ENCODE measurements at regions not wholly inside any gene's neighbourhood (a gene's known extent, or its start where the extent isn't known, plus 50 kb on each side); places are given as distances from the start of the nearest gene placed in this dataset.

DNA sequence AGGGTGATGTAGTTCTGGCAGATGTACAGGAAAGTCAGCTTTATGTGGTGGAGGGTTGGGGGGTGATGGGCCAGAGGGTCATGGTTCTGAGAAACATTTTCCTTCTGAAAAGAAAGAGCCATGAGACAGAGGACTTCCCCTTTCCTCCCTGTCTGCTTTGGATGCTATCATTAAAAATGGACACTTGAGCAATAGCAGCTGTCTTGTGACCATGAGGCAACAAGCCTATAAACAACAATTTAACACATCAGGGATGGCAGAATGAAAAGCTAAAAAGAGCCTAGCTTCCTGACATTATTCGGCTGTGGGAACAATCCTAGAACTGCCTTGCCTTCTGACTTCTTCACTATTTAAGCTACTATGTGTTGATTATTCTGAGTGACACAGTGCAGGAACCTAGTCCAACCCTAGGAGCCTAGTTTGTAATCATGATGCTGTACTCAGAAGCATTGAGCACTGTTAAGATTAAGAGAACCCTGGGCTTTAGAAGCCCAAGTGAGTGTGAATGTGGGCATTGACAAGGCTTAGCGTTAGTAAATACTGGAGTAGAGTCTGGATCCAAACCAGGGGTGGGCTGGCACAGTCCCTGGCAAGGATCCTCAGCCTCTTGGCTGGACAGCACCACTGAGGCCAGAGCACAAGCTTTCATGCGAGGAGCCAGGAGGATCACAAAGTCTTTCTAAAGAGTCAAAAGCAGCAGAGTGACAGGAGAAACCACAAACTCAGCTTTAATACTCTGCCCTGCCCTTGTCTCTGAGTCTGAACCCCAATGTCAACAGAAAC, 178.5 kb upstream of the EGFLAM start:
- Mint-ChIP-seq H3K9me3 (ENCODE audit: unreplicated experiment) (no peaks in the 10 kb centered on the region), H3K27ac (ENCODE audit: low read depth, unreplicated experiment) (no peak overlapping the region), H3K27me3 (ENCODE audit: insufficient read depth, unreplicated experiment) (peaks cover 2% of the 10 kb centered on the region), H3K4me3 (ENCODE audit: unreplicated experiment) (no peak overlapping the region), H3K36me3 (ENCODE audit: insufficient read depth, unreplicated experiment) (no peaks in the 10 kb centered on the region), H3K4me1 (ENCODE audit: insufficient read depth, unreplicated experiment) (no peaks in the 10 kb centered on the region)
- ChIA-PET CTCF (interaction anchor here (0.6 kb wide), 1 partner anchor 233 kb away, joined by 3 read pairs; no protein-coding TSS in a partner anchor), POLR2A (no interaction called here)
- no peak for DNase-seq (ENCODE audit: unreplicated experiment)
- TF ChIP-seq, protein P1, sequence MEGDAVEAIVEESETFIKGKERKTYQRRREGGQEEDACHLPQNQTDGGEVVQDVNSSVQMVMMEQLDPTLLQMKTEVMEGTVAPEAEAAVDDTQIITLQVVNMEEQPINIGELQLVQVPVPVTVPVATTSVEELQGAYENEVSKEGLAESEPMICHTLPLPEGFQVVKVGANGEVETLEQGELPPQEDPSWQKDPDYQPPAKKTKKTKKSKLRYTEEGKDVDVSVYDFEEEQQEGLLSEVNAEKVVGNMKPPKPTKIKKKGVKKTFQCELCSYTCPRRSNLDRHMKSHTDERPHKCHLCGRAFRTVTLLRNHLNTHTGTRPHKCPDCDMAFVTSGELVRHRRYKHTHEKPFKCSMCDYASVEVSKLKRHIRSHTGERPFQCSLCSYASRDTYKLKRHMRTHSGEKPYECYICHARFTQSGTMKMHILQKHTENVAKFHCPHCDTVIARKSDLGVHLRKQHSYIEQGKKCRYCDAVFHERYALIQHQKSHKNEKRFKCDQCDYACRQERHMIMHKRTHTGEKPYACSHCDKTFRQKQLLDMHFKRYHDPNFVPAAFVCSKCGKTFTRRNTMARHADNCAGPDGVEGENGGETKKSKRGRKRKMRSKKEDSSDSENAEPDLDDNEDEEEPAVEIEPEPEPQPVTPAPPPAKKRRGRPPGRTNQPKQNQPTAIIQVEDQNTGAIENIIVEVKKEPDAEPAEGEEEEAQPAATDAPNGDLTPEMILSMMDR (IDR thresholded peaks at IDR 0.05; ENCODE audit: unreplicated experiment): no peak
- no TSS peak for BruUV-seq (replicated peaks)
- intact Hi-C loops (cut with micrococcal nuclease): no loop called here

DNA sequence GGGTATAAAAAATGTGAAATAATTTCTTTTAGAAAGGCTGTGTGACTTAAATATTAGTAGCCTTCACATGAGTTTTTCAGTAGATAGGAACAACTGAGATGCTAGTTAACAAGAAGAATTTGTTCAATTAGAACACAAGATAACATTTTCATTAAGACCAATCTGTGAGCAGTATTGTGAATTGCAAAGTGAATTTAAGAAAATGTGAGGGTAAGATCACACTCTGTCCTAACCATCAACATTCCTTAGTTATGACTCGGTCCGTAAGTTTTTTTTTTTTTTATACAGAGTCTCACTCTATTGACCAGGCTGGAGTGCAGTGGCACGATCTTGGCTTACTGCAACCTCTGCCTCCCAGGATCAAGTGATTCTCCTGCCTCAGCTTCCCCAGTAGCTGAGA, 180.2 kb upstream of the EGFLAM start:
- peak; percentile 8 for DNase-seq (ENCODE audit: unreplicated experiment)
- POLR2A ChIA-PET: no interaction called here
- no peaks in the 10 kb centered on the region for H3K4me1 Mint-ChIP-seq (ENCODE audit: insufficient read depth, unreplicated experiment)
- no peak overlapping the region for H3K27ac Mint-ChIP-seq (ENCODE audit: low read depth, unreplicated experiment)
- no peaks in the 10 kb centered on the region for H3K36me3 Mint-ChIP-seq (ENCODE audit: insufficient read depth, unreplicated experiment)
- no peak overlapping the region for H3K4me3 Mint-ChIP-seq (ENCODE audit: unreplicated experiment)
- intact Hi-C loops (cut with micrococcal nuclease): no loop called here
- CTCF ChIA-PET: interaction anchor here (0.7 to 1.8 kb wide), 2 partner anchors 9 to 1138 kb away, joined by 3 to 4 read pairs; no protein-coding TSS in a partner anchor
- no TSS peak for BruUV-seq (replicated peaks)
- H3K27me3 Mint-ChIP-seq (ENCODE audit: insufficient read depth, unreplicated experiment): no peaks in the 10 kb centered on the region
- no peaks in the 10 kb centered on the region for H3K9me3 Mint-ChIP-seq (ENCODE audit: unreplicated experiment)
- TF ChIP-seq, protein P1 (IDR thresholded peaks at IDR 0.05; ENCODE audit: unreplicated experiment): no peak

DNA sequence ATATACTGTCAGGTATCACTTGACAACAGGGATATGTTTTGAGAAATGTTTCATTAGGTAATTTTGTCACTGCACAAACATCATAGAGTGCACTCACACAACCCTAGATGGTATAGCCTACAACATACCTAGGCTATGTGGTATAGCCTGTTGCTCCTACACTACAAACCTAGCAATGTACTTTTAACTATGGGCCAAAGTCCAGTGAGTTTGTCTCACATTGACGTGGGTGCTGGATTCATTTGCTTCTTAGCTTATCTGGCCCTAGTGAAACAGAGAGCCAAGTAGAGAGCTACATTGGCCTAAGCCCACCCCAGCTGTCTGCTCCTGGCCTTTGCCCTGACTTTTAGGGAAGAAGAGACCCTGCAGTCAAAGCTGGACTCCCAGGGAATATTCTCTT, 180.7 kb upstream of the EGFLAM start:
- BruUV-seq (replicated peaks): no TSS peak
- no peaks in the 10 kb centered on the region for H3K36me3 Mint-ChIP-seq (ENCODE audit: insufficient read depth, unreplicated experiment)
- no peaks in the 10 kb centered on the region for H3K27me3 Mint-ChIP-seq (ENCODE audit: insufficient read depth, unreplicated experiment)
- no peak overlapping the region for H3K4me3 Mint-ChIP-seq (ENCODE audit: unreplicated experiment)
- no peaks in the 10 kb centered on the region for H3K4me1 Mint-ChIP-seq (ENCODE audit: insufficient read depth, unreplicated experiment)
- intact Hi-C loops (cut with micrococcal nuclease): no loop called here
- no peak for DNase-seq (ENCODE audit: unreplicated experiment)
- no peaks in the 10 kb centered on the region for H3K9me3 Mint-ChIP-seq (ENCODE audit: unreplicated experiment)
- POLR2A ChIA-PET: no interaction called here
- CTCF ChIA-PET: interaction anchor here (1.8 kb wide), 1 partner anchor 8 kb away, joined by 4 read pairs; no protein-coding TSS in a partner anchor
- H3K27ac Mint-ChIP-seq (ENCODE audit: low read depth, unreplicated experiment): no peak overlapping the region
- TF ChIP-seq, protein P1 (IDR thresholded peaks at IDR 0.05; ENCODE audit: unreplicated experiment): no peak

DNA sequence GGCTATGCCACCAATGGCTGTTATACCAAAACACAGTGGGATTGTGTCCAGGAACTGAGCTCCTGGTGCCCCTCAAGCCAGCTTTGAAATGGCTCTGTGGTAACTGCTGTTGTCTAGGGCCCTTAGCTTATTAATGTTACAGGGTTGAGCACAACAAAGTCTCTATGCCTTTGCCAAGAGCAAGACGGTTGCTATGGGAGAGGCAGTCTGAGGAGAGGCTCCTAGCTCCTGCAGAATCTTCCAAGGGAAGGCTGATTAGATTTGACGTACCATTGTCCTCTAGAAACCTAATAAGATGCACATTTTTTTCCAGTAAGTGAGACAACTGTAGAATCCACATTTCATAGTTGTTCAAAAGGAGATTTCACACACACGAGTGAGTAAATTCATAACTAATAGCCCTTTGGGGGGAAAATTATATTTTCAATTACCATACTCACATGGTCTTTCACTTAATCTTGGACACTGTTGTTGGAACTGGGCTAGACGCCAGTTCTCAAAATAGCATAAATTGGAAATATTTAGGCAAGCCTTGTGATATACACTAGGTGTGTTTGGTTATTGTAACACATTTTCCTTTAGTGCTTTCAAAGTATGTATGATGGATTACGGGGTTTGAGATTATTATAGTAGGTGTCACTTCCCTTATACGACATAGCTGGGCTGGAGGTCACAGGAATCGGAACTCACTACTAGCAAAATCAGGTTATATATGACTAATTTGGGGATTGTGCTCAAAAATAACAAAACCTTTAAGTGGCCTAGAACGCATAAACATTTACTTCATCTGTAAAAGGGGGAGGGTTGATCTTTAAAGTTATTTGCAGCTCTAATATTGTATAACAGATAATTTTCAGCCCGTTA, 186.3 kb upstream of the EGFLAM start:
- Mint-ChIP-seq H3K9me3 (ENCODE audit: unreplicated experiment) (no peaks in the 10 kb centered on the region), H3K27ac (ENCODE audit: low read depth, unreplicated experiment) (no peak overlapping the region), H3K4me1 (ENCODE audit: insufficient read depth, unreplicated experiment) (peaks cover 7% of the 10 kb centered on the region), H3K27me3 (ENCODE audit: insufficient read depth, unreplicated experiment) (no peaks in the 10 kb centered on the region), H3K36me3 (ENCODE audit: insufficient read depth, unreplicated experiment) (no peaks in the 10 kb centered on the region), H3K4me3 (ENCODE audit: unreplicated experiment) (no peak overlapping the region)
- ChIA-PET CTCF (no interaction called here), POLR2A (no interaction called here)
- DNase-seq (ENCODE audit: unreplicated experiment): no peak
- no TSS peak for BruUV-seq (replicated peaks)
- intact Hi-C loops (cut with micrococcal nuclease): no loop called here
- TF ChIP-seq, protein P1 (IDR thresholded peaks at IDR 0.05; ENCODE audit: unreplicated experiment): no peak
